GM12878 (cell line): ENCODE measurements at regions not wholly inside any gene's neighbourhood (a gene's known extent, or its start where the extent isn't known, plus 50 kb on each side); places are given as distances from the start of the nearest gene placed in this dataset.

ENCODE experiments used
- ATAC-seq: fragments of 200-7000 bp; cut with Tn5 transposase; 3 replicates; pipeline ENCODE4 v1.9.1; 2020; ENCODE audit warnings: mild to moderate bottlenecking, moderate library complexity
- BruUV-seq: library from RNA; stranded (reverse); fragments of 400-500 nt; replicated peaks from 2 replicates; lab custom pipeline; 2021; lab: Mats Ljungman, UMichigan
- CTCF ChIA-PET: fragments of 300-600 bp; sonication (Branson Sonifier 250); formaldehyde crosslinking; extraction: SDS; loops from one replicate; lab custom pipeline; 2021; ENCODE audit warnings: inconsistent platforms; lab: Yijun Ruan, JAX
- POLR2A ChIA-PET: fragments of 350-600 bp; formaldehyde crosslinking; extraction: SDS; loops from one replicate; lab custom pipeline; 2021; ENCODE audit warnings: inconsistent platforms; lab: Charles Lee
- RAD21 ChIA-PET: fragments of 300-600 bp; sonication (Branson Sonifier 250); formaldehyde crosslinking; loops from one replicate; lab custom pipeline; 2023; ENCODE audit warnings: antibody characterized with exemption; ENCODE audit not compliant: unreplicated experiment; lab: Charles Lee
- SMC1A ChIA-PET: fragments of 300-600 bp; sonication (Branson Sonifier 250); formaldehyde crosslinking; loops from one replicate; lab custom pipeline; 2023; ENCODE audit not compliant: unreplicated experiment, uncharacterized antibody; lab: Charles Lee
- DNase-seq: peaks from one replicate; pipeline ENCODE4 v3.0.0-alpha.2; 2011; ENCODE audit warnings: low read depth, low spot score
- FAIRE-seq: peaks from 3 replicates; lab custom pipeline; 2011; peaks lifted over from hg19 to GRCh38; lab: Jason Lieb, UNC
- H2AFZ ChIP-seq: 2 replicates; pipeline ENCODE4 v1.6.0; 2011; ENCODE audit warnings: low read depth, low read length, control low read depth; ENCODE audit not compliant: control insufficient read depth
- H3K27ac ChIP-seq: 2 replicates; pipeline ENCODE4 v1.5.1; 2011; ENCODE audit warnings: control low read depth; ENCODE audit not compliant: control insufficient read depth, insufficient read depth
- H3K27me3 ChIP-seq, 2 experiments: replicated peaks in 1 of 2; 2 replicates each; pipeline versions ENCODE4 v1.6.0 to v1.6.1; 2011; ENCODE audit warnings: low read length in 1 of 2; ENCODE audit not compliant: control insufficient read depth in 2 of 2, insufficient read depth in 2 of 2
- H3K36me3 ChIP-seq, 2 experiments: 2 replicates each; pipeline ENCODE4 v1.5.1; 2011; ENCODE audit warnings: low read length in 1 of 2; ENCODE audit not compliant: control insufficient read depth in 2 of 2, insufficient read depth in 2 of 2
- H3K4me1 ChIP-seq: 2 replicates; pipeline ENCODE4 v1.6.1; 2011; ENCODE audit warnings: mild to moderate bottlenecking, low read length, moderate library complexity, mixed read lengths; ENCODE audit not compliant: control insufficient read depth, insufficient read depth
- H3K4me2 ChIP-seq: 2 replicates; pipeline ENCODE4 v1.6.0; 2011; ENCODE audit warnings: control low read depth; ENCODE audit not compliant: control insufficient read depth, insufficient read depth
- H3K4me3 ChIP-seq: fragments of 200-600 bp; sonication (generic); 2 replicates; pipeline ENCODE4 v1.5.1; 2016
- H3K79me2 ChIP-seq: 2 replicates; pipeline ENCODE4 v1.6.0; 2011; ENCODE audit warnings: low read length; ENCODE audit not compliant: control insufficient read depth, insufficient read depth
- H3K9ac ChIP-seq: 2 replicates; pipeline ENCODE4 v1.8.0; 2011; ENCODE audit warnings: low read length, control low read depth, mixed read lengths; ENCODE audit not compliant: control insufficient read depth, insufficient read depth
- H3K9me3 ChIP-seq: replicated peaks from 3 replicates; pipeline ENCODE4 v1.5.1; 2011; ENCODE audit warnings: mild to moderate bottlenecking, low read length; ENCODE audit not compliant: control insufficient read depth, insufficient read depth
- H4K20me1 ChIP-seq: 2 replicates; pipeline ENCODE4 v1.6.0; 2011; ENCODE audit not compliant: control insufficient read depth, insufficient read depth
- CBX3 ChIP-seq: fragments of 200-600 bp; sonication (generic); IDR thresholded peaks from 2 replicates; pipeline ENCODE4 v1.6.1; 2016; ENCODE audit warnings: low read depth, borderline replicate concordance
- EED ChIP-seq: sonication (generic); IDR thresholded peaks from 2 replicates; pipeline ENCODE4 v1.6.1; 2016; ENCODE audit warnings: antibody characterized with exemption, low read depth
- HCFC1 ChIP-seq: fragments of 150-350 bp; IDR thresholded peaks from 2 replicates; pipeline ENCODE4 v1.6.1; 2014; ENCODE audit warnings: low read length
- POLR2A ChIP-seq: IDR thresholded peaks from 2 replicates; pipeline ENCODE4 v1.6.1; 2011; ENCODE audit warnings: low read depth, mild to moderate bottlenecking, low read length
- POU2F2 ChIP-seq: IDR thresholded peaks from 3 replicates; pipeline ENCODE4 v1.6.1; 2011; ENCODE audit warnings: low read depth, mild to moderate bottlenecking, low read length, borderline replicate concordance
- RELB ChIP-seq: fragments of 450-650 bp; IDR thresholded peaks from 2 replicates; pipeline ENCODE4 v1.6.1; 2017; ENCODE audit warnings: low read depth, mild to moderate bottlenecking, moderate library complexity
- SIX5 ChIP-seq: IDR thresholded peaks from 2 replicates; pipeline ENCODE4 v1.6.1; 2011; ENCODE audit warnings: mild to moderate bottlenecking, low read depth, low read length, moderate library complexity; ENCODE audit not compliant: severe bottlenecking
- SREBF1 ChIP-seq: IDR thresholded peaks from 2 replicates; pipeline ENCODE4 v1.6.1; 2012; ENCODE audit warnings: mild to moderate bottlenecking, low read length
- TCF7 ChIP-seq: IDR thresholded peaks from 2 replicates; pipeline ENCODE4 v1.6.1; 2014; ENCODE audit warnings: antibody characterized with exemption, borderline replicate concordance
- WGBS: methylation state at CpG from one replicate; pipeline ENCODE4 v1.1.6; 2016; ENCODE audit warnings: low lambda C conversion rate; ENCODE audit not compliant: insufficient replicate concordance, insufficient coverage; ENCODE audit errors: missing lambda C conversion rate; 5-methylcytosine and 5-hydroxymethylcytosine counted together
- in situ Hi-C: fragments of 300-500 bp; cut with MboI; formaldehyde crosslinking; loops from 9 replicates; pipeline ENCODE4 v1.14.3; 2018; ENCODE audit warnings: mixed read lengths
- intact Hi-C: fragments of 100-400 bp; cut with micrococcal nuclease; formaldehyde crosslinking; loops from one replicate; pipeline ENCODE4 v1.14.2; 2022; ENCODE audit not compliant: unreplicated experiment

GRCh38 chr10:43827853-43828252 is 179.2 kb upstream of the ZNF32 start:
- WGBS, result 0% methylated on average over 1 of the region's 1 CpG
- Histone ChIP-seq H3K9me3 (no peaks in the 10 kb centered on the region; the same call in 2 of the 3 replicates), H3K4me3 (no peak overlapping the region), H3K9ac (no peak overlapping the region), H3K4me2 (no peak overlapping the region), H3K36me3 (no peaks in the 10 kb centered on the region), H3K79me2 (no peaks in the 10 kb centered on the region), H3K27ac (no peak overlapping the region), H3K27me3 (no peaks in the 10 kb centered on the region; a peak in 1 of 4 replicates), H2AFZ (no peak overlapping the region), H4K20me1 (no peaks in the 10 kb centered on the region), H3K4me1 (no peaks in the 10 kb centered on the region)
- no TSS peak for BruUV-seq
- intact Hi-C loops (no loop called here), in situ Hi-C loops (no loop called here)
- ChIA-PET SMC1A (no interaction called here), POLR2A (no interaction called here), RAD21 (no interaction called here), CTCF (no interaction called here)
- ATAC-seq (no peak), DNase-seq (no peak), FAIRE-seq (no peak)
- no peak for TF ChIP-seq SIX5
- no peak for TF ChIP-seq HCFC1
- TF ChIP-seq EED, result no peak
- no peak for TF ChIP-seq CBX3
- TF ChIP-seq TCF7, result no peak
- no peak for TF ChIP-seq POU2F2
- no peak for TF ChIP-seq POLR2A
- TF ChIP-seq RELB, result no peak
- TF ChIP-seq SREBF1, result no peak
